NCI-H82 treated with DMSO at 0.1 percent for 48 hours (cell line): ENCODE measurements at regions not wholly inside any gene's neighbourhood (a gene's known extent, or its start where the extent isn't known, plus 50 kb on each side); places are given as distances from the start of the nearest gene placed in this dataset.

Experiments used
- DNase-seq: peaks from one replicate; lab custom pipeline; 2025; ENCODE audit not compliant: unreplicated experiment; lab: John Stamatoyannopoulos, UW

DNA sequence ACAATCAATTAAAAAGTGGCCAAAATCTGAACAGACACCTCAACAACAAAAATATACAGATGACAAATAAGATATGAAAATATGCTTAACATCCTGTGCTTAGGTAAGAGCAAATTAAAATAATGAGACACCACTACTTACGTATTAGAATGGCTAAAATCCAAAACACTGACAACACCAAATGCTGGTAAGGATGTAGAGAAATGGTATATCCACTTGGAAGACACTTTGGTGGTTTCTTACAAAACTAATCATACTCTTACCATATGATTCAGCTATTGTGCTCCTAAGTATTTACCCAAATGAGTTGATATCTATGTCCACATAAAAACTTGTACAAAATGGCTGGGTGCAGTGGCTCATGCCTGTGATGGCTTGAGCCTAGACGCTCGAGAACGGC lies 51.7 kb upstream of the ZNF599 start:
- DNase-seq: no peak
